ENCODE measurements at regions not wholly inside any gene's neighbourhood (a gene's known extent, or its start where the extent isn't known, plus 50 kb on each side); places are given as distances from the start of the nearest gene placed in this dataset.

DNA sequence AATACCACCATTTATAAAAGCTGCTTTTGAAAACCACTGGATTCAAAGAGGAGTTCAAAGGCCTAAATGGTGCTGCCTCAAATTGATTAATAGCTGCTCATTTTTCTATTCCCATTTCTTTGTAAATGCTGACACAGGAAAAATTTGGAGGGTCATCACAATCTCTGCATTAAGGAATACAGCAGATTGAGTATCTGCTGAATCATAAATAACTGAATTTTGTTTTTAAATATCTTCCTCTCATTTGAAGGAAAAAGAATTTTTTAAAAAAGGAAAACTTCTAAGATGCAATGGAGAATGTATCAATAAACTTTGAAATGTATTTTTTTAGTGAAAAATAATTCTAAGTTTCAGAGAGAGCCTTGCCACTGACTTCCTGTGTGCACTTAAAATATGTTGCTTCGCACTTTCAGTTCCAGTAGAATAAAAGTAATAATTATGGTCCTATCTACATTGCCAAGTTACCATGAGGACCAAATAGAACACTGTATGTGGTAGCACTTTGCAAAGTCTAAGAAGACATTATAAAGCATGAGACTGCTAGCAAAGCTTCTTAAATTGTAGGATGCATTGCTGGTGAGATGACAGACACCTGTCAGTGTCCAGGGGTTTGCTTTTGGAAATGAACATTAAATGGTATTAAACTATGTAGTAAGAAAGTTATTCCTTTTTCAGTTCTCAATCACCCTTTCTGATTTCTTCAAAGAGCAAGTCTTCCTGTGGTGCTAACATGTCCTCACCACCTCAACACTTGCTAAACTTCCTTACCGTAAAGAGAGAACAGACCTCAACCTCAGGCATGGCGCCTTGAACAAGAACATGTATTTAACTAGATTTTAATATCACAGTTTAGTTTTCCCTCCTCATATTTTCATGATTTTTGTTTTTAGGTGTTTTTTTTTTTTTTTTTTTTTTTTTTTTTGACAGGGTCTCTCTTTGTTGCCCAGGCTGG lies 555.1 kb downstream of the EBF1 start:
- ATAC-seq (no peak), DNase-seq (ENCODE audit: low spot score) (no peak)
- H3K9me3 Mint-ChIP-seq, result peaks cover 18% of the 10 kb centered on the region
- H3K27me3 Mint-ChIP-seq (ENCODE audit: low read depth), result peaks cover 5% of the 10 kb centered on the region
- H3K4me3 Mint-ChIP-seq, result no peak overlapping the region
- TF ChIP-seq, protein P1, sequence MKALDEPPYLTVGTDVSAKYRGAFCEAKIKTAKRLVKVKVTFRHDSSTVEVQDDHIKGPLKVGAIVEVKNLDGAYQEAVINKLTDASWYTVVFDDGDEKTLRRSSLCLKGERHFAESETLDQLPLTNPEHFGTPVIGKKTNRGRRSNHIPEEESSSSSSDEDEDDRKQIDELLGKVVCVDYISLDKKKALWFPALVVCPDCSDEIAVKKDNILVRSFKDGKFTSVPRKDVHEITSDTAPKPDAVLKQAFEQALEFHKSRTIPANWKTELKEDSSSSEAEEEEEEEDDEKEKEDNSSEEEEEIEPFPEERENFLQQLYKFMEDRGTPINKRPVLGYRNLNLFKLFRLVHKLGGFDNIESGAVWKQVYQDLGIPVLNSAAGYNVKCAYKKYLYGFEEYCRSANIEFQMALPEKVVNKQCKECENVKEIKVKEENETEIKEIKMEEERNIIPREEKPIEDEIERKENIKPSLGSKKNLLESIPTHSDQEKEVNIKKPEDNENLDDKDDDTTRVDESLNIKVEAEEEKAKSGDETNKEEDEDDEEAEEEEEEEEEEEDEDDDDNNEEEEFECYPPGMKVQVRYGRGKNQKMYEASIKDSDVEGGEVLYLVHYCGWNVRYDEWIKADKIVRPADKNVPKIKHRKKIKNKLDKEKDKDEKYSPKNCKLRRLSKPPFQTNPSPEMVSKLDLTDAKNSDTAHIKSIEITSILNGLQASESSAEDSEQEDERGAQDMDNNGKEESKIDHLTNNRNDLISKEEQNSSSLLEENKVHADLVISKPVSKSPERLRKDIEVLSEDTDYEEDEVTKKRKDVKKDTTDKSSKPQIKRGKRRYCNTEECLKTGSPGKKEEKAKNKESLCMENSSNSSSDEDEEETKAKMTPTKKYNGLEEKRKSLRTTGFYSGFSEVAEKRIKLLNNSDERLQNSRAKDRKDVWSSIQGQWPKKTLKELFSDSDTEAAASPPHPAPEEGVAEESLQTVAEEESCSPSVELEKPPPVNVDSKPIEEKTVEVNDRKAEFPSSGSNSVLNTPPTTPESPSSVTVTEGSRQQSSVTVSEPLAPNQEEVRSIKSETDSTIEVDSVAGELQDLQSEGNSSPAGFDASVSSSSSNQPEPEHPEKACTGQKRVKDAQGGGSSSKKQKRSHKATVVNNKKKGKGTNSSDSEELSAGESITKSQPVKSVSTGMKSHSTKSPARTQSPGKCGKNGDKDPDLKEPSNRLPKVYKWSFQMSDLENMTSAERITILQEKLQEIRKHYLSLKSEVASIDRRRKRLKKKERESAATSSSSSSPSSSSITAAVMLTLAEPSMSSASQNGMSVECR (CRISPR knock-in tag; IDR thresholded peaks at IDR 0.05; ENCODE audit: borderline replicate concordance), result no peak
- TF ChIP-seq, protein P2, sequence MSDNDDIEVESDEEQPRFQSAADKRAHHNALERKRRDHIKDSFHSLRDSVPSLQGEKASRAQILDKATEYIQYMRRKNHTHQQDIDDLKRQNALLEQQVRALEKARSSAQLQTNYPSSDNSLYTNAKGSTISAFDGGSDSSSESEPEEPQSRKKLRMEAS (CRISPR knock-in tag; IDR thresholded peaks at IDR 0.05), result no peak
- no peak for TF ChIP-seq CBFB (CRISPR knock-in tag; IDR thresholded peaks at IDR 0.05; ENCODE audit: low read depth)
- no peak for TF ChIP-seq HMGXB4 (CRISPR knock-in tag; IDR thresholded peaks at IDR 0.05)
- no peak for TF ChIP-seq EMX1 (CRISPR knock-in tag; IDR thresholded peaks at IDR 0.05)
- no peak for TF ChIP-seq NFE2L1 (CRISPR knock-in tag; IDR thresholded peaks at IDR 0.05)
- no peak for TF ChIP-seq ZNF396 (CRISPR knock-in tag; IDR thresholded peaks at IDR 0.05; ENCODE audit: borderline replicate concordance)
- TF ChIP-seq, protein P3, sequence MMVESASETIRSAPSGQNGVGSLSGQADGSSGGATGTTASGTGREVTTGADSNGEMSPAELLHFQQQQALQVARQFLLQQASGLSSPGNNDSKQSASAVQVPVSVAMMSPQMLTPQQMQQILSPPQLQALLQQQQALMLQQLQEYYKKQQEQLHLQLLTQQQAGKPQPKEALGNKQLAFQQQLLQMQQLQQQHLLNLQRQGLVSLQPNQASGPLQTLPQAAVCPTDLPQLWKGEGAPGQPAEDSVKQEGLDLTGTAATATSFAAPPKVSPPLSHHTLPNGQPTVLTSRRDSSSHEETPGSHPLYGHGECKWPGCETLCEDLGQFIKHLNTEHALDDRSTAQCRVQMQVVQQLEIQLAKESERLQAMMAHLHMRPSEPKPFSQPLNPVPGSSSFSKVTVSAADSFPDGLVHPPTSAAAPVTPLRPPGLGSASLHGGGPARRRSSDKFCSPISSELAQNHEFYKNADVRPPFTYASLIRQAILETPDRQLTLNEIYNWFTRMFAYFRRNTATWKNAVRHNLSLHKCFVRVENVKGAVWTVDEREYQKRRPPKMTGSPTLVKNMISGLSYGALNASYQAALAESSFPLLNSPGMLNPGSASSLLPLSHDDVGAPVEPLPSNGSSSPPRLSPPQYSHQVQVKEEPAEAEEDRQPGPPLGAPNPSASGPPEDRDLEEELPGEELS (CRISPR knock-in tag; IDR thresholded peaks at IDR 0.05), result no peak
- peaks cover 5% of the 10 kb centered on the region for H3K4me1 Mint-ChIP-seq
- CTCF ChIA-PET, result interaction anchor here (0.6 kb wide), 1 partner anchor 112 kb away, joined by 3 read pairs; no protein-coding TSS in a partner anchor
- no peak overlapping the region for H3K27ac Mint-ChIP-seq
- peaks cover 12% of the 10 kb centered on the region; the same call in 1 of the 2 replicates for H3K36me3 Mint-ChIP-seq
- POLR2A ChIA-PET, result no interaction called here

DNA sequence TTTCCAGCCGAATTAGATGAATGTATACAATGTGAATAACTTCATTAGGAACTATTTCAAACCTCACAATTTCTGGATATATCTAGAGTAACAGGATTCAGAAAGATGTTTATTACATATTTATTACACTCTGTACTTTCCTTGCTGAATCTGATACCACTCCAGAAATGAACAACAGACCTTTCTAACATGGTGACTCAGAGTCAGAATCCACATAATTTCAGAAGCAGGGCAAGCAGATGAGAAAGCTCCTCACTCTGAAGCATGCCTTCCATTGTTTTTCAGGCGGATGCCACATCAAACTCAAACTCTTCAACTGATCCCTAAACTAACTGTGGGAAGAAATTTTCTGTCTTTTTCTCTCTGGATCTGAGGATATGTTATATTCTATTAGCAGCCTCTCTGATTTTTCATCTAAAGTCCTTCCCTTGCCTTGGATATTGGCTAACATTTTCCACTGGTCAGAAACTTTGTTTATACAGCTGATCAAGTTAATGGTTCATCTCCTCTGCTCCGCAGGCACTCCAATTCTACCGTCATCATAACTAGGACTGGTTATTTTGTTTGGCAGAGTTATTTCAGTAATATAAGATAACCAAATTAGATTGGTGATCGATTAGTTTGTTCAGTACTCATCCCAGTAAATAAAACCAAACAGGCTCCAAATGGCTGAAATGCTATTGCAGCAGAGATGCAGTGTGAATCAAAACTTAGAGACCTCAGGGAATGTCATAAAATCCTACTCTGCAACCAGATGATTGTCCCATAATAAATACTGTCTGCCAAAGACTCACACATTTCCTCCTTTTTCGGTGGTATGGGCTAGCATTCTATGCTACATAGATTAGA lies 556.0 kb downstream of the EBF1 start:
- H3K4me3 Mint-ChIP-seq, result no peak overlapping the region
- peaks cover 12% of the 10 kb centered on the region for H3K9me3 Mint-ChIP-seq
- H3K36me3 Mint-ChIP-seq, result peaks cover 7% of the 10 kb centered on the region; the same call in 1 of the 2 replicates
- CTCF ChIA-PET, result interaction anchor here (0.6 kb wide), 1 partner anchor 111 kb away, joined by 3 read pairs; no protein-coding TSS in a partner anchor
- ATAC-seq (no peak), DNase-seq (ENCODE audit: low spot score) (no peak)
- POLR2A ChIA-PET, result no interaction called here
- no peak overlapping the region for H3K27ac Mint-ChIP-seq
- H3K27me3 Mint-ChIP-seq (ENCODE audit: low read depth), result peaks cover 5% of the 10 kb centered on the region
- no peak for TF ChIP-seq STAT6 (CRISPR knock-in tag; conservative IDR thresholded peaks at IDR 0.05; ENCODE audit: low read depth)
- TF ChIP-seq, protein P4, sequence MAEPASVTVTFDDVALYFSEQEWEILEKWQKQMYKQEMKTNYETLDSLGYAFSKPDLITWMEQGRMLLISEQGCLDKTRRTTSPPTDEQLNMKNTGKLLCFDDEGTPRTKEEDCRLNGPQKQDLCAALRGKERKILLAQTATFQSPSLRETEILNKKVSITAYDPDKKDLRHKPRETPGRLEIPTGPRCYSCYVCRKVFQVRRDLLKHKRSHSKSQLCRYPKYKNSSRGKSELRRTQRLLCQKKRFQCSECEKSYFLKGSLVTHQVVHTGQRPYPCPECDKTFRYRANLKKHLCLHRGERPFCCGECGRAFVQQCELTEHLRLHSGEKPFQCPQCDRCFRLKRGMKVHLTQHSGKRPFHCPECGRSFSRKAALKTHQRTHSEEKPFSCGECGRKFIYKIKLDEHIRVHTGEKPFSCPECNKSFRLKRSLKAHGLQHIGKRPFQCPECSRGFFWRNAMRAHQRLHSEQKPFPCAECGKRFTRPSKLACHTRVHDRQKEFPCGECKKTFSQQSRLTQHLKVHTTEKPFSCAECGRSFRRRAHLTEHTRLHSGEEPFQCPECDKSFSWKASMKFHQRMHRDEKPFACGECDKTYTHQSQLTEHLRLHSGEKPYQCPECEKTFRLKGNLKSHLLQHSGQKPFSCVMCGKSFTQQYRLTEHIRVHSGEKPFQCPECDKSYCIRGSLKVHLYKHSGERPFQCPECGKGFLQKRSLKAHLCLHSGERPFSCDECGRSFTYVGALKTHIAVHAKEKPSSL (CRISPR knock-in tag; conservative IDR thresholded peaks at IDR 0.05), result no peak
- TF ChIP-seq JUN (CRISPR knock-in tag; IDR thresholded peaks at IDR 0.05), result no peak
- no peak for TF ChIP-seq MXD4 (CRISPR knock-in tag; IDR thresholded peaks at IDR 0.05; ENCODE audit: borderline replicate concordance)
- TF ChIP-seq MYBL2 (CRISPR knock-in tag; IDR thresholded peaks at IDR 0.05), result no peak
- TF ChIP-seq NFATC4 (CRISPR knock-in tag; IDR thresholded peaks at IDR 0.05), result no peak
- no peak for TF ChIP-seq KAT7 (CRISPR knock-in tag; IDR thresholded peaks at IDR 0.05; ENCODE audit: borderline replicate concordance)
- TF ChIP-seq NR2C2 (CRISPR knock-in tag; IDR thresholded peaks at IDR 0.05), result no peak
- peaks cover 8% of the 10 kb centered on the region for H3K4me1 Mint-ChIP-seq

Measured in WTC11 (cell line).